Mesenchymal stem cell (in vitro differentiated cells and primary cell): ENCODE measurements at regions not wholly inside any gene's neighbourhood (a gene's known extent, or its start where the extent isn't known, plus 50 kb on each side); places are given as distances from the start of the nearest gene placed in this dataset.

ENCODE experiments used
- DNase-seq: peaks from one replicate; pipeline ENCODE4 v3.0.0-alpha.2; 2013
- H2AFZ ChIP-seq: one replicate; pipeline ENCODE4 v1.6.1; 2013; ENCODE audit warnings: low read depth, mild to moderate bottlenecking, control low read depth, inconsistent platforms, low read length, moderate library complexity
- H2AK5ac ChIP-seq: 2 replicates; pipeline ENCODE4 v1.6.1; 2013; ENCODE audit warnings: low read length, moderate library complexity, mild to moderate bottlenecking, inconsistent platforms; ENCODE audit not compliant: severe bottlenecking
- H2BK120ac ChIP-seq: one replicate; pipeline ENCODE4 v1.6.1; 2013; ENCODE audit warnings: low read depth, mild to moderate bottlenecking, inconsistent platforms, low read length, moderate library complexity
- H2BK12ac ChIP-seq, 2 experiments: one replicate each; pipeline ENCODE4 v1.6.1; 2013; ENCODE audit warnings: inconsistent platforms in 2 of 2, low read length in 2 of 2, mild to moderate bottlenecking in 2 of 2, moderate library complexity in 2 of 2, control low read depth in 1 of 2
- H2BK15ac ChIP-seq: one replicate; pipeline ENCODE4 v1.6.1; 2013; ENCODE audit warnings: mild to moderate bottlenecking, low read depth, inconsistent platforms; ENCODE audit not compliant: poor library complexity, severe bottlenecking
- H2BK5ac ChIP-seq: 2 replicates; pipeline ENCODE4 v1.6.1; 2013; ENCODE audit warnings: low read depth, mild to moderate bottlenecking, low read length, control low read depth, inconsistent platforms; ENCODE audit not compliant: poor library complexity, severe bottlenecking
- H3K14ac ChIP-seq, 2 experiments: one replicate each; pipeline ENCODE4 v1.6.1; 2013; ENCODE audit warnings: inconsistent platforms in 2 of 2, low read length in 2 of 2, control low read depth in 1 of 2, mild to moderate bottlenecking in 1 of 2, moderate library complexity in 1 of 2
- H3K18ac ChIP-seq, 2 experiments: one replicate each; pipeline ENCODE4 v1.6.1; 2013; ENCODE audit warnings: inconsistent platforms in 2 of 2, low read length in 2 of 2, control low read depth in 1 of 2, low read depth in 1 of 2, mild to moderate bottlenecking in 1 of 2
- H3K23ac ChIP-seq, 2 experiments: one replicate each; pipeline ENCODE4 v1.6.1; 2013; ENCODE audit warnings: inconsistent platforms in 2 of 2, low read length in 2 of 2, mild to moderate bottlenecking in 2 of 2, moderate library complexity in 2 of 2, control low read depth in 1 of 2
- H3K27ac ChIP-seq: 2 replicates; pipeline ENCODE4 v1.5.1; 2013; ENCODE audit warnings: mild to moderate bottlenecking, moderate library complexity, low read length, control low read depth, inconsistent platforms; ENCODE audit not compliant: poor library complexity, severe bottlenecking
- H3K27me3 ChIP-seq, 2 experiments: 2 replicates each; pipeline versions ENCODE4 v1.6.1 to v1.7.0; 2013; ENCODE audit warnings: low read length in 2 of 2, mild to moderate bottlenecking in 2 of 2, moderate library complexity in 2 of 2, control low read depth in 1 of 2, inconsistent platforms in 1 of 2; ENCODE audit not compliant: control insufficient read depth in 1 of 2, insufficient read depth in 1 of 2
- H3K36me3 ChIP-seq, 2 experiments: 2 replicates each; pipeline versions ENCODE4 v1.6.1 to v1.7.0; 2013; ENCODE audit warnings: low read length in 2 of 2, control low read depth in 1 of 2, inconsistent platforms in 1 of 2, low read depth in 1 of 2, mild to moderate bottlenecking in 1 of 2; ENCODE audit not compliant: insufficient read depth in 2 of 2, control insufficient read depth in 1 of 2
- H3K4ac ChIP-seq, 2 experiments: one replicate each; pipeline ENCODE4 v1.6.1; 2013; ENCODE audit warnings: inconsistent platforms in 2 of 2, low read length in 2 of 2, mild to moderate bottlenecking in 2 of 2, moderate library complexity in 2 of 2, control low read depth in 1 of 2, low read depth in 1 of 2
- H3K4me1 ChIP-seq: 2 replicates; pipeline ENCODE4 v1.6.1; 2013; ENCODE audit warnings: low read depth, low read length, control low read depth; ENCODE audit not compliant: control insufficient read depth, insufficient read depth
- H3K4me2 ChIP-seq: 2 replicates; pipeline ENCODE4 v1.6.1; 2013; ENCODE audit warnings: low read length, mild to moderate bottlenecking, inconsistent platforms; ENCODE audit not compliant: poor library complexity, severe bottlenecking
- H3K4me3 ChIP-seq, 2 experiments: 2 replicates each; pipeline versions ENCODE4 v1.5.1 to v1.7.0; 2013; ENCODE audit warnings: low read length in 2 of 2, mild to moderate bottlenecking in 2 of 2, control low read depth in 1 of 2, low read depth in 1 of 2; ENCODE audit not compliant: insufficient read depth in 1 of 2
- H3K79me1 ChIP-seq: replicated peaks from 2 replicates; pipeline ENCODE4 v1.6.1; 2013; ENCODE audit warnings: mild to moderate bottlenecking, control low read depth, low read length, inconsistent platforms; ENCODE audit not compliant: poor library complexity, severe bottlenecking
- H3K9ac ChIP-seq: 2 replicates; pipeline ENCODE4 v1.7.0; 2013; ENCODE audit warnings: mild to moderate bottlenecking, low read length, moderate library complexity
- H3K9me3 ChIP-seq: 2 replicates; pipeline ENCODE4 v1.7.0; 2013; ENCODE audit warnings: mild to moderate bottlenecking, low read length; ENCODE audit not compliant: control insufficient read depth
- H4K8ac ChIP-seq: one replicate; pipeline ENCODE4 v1.6.1; 2013; ENCODE audit warnings: inconsistent platforms, mild to moderate bottlenecking, low read length, moderate library complexity
- H4K91ac ChIP-seq: one replicate; pipeline ENCODE4 v1.6.1; 2013; ENCODE audit warnings: mild to moderate bottlenecking, low read length, inconsistent platforms
- WGBS: methylation state at CpG from one replicate; pipeline ENCODE4 v1.1.7; 2013; ENCODE audit warnings: mixed read lengths; 5-methylcytosine and 5-hydroxymethylcytosine counted together

DNA sequence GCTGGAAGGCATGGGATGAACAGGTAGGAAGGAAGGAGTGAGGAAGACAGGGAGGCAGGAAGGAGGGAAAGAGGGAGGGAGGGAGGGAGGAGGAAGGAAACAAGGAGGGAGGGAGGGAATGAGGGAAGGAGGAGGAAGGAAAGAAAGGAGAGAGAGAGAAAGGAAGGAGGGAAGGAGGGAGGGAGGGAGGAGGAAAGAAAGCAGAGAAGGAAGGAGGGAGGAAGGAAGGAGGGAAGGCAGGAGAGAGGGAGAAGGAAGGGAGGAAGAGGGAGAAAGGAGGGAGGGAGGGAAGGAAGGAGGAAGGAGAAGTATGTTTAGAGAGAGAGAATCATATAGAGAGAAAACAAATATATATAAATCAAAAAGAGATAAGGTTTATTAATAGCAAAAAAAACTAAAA lies 175.9 kb upstream of the FOXN3 start:
- H4K8ac ChIP-seq = no peak overlapping the region
- H3K4me3 ChIP-seq = no peak overlapping the region
- H3K36me3 ChIP-seq = peaks cover 0 to 5% of the 10 kb centered on the region in 2 experiments
- H3K18ac ChIP-seq = no peak overlapping the region
- H3K4ac ChIP-seq = no peak overlapping the region
- no peak for DNase-seq
- no peak overlapping the region for H3K23ac ChIP-seq
- H3K4me2 ChIP-seq = no peak overlapping the region
- H2BK15ac ChIP-seq = no peak overlapping the region
- no peak overlapping the region for H2AFZ ChIP-seq
- no peaks in the 10 kb centered on the region for H3K27me3 ChIP-seq
- H3K4me1 ChIP-seq = peaks cover 4% of the 10 kb centered on the region
- no peak overlapping the region for H2BK5ac ChIP-seq
- H3K9me3 ChIP-seq = peaks cover 52% of the 10 kb centered on the region
- no peak overlapping the region for H4K91ac ChIP-seq
- H2AK5ac ChIP-seq = no peak overlapping the region
- H3K27ac ChIP-seq = no peak overlapping the region
- H2BK12ac ChIP-seq = no peak overlapping the region
- H3K14ac ChIP-seq = no peak overlapping the region
- H3K9ac ChIP-seq = no peak overlapping the region
- peaks cover 23% of the 10 kb centered on the region for H3K79me1 ChIP-seq
- no peak overlapping the region for H2BK120ac ChIP-seq

DNA sequence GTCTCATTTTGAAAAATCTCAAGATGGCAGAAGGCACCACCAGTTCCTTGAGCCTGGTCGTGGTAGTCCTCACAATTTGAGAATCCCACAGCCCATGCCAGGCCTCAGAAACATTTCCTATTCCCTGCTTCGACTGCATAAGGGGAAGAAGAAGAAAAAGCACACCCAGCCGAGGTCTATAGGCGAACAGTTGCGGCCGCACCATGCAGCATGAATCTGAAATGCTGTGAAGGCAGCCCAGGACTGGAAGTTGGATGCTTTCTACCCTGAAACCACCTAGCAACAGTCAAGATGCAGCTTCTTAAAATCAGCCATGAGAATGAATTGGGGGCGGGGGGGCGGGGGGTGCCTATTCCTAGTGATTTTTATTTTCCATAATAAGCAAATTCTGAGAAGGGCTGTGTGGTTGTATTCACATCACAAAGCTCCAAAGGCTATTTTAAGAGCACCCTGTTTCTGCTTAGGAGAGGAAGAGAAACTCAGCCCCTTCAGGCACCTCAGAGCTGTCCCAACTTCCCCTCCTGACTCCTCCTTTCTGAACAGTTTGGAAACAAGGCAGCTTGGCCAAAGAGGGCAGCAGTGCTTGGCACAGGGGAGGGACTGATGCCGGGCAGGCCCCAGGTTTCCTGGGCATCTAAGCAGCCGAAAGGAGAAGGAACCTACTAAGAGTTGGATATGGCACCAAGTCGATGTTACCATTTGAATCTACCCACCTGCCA lies 172.5 kb upstream of the FOXN3 start:
- Histone ChIP-seq H3K18ac (no peak overlapping the region), H2AFZ (no peak overlapping the region), H2BK120ac (no peak overlapping the region), H3K36me3 (peaks cover 0 to 5% of the 10 kb centered on the region in 2 experiments), H3K23ac (no peak overlapping the region), H4K8ac (no peak overlapping the region), H3K14ac (no peak overlapping the region), H3K27ac (no peak overlapping the region), H3K27me3 (no peaks in the 10 kb centered on the region), H3K79me1 (peaks cover 35% of the 10 kb centered on the region), H4K91ac (no peak overlapping the region), H3K4me3 (no peak overlapping the region), H2BK5ac (no peak overlapping the region), H2BK15ac (no peak overlapping the region), H3K4me1 (peaks cover 4% of the 10 kb centered on the region), H2AK5ac (no peak overlapping the region), H3K4me2 (no peak overlapping the region), H3K4ac (no peak overlapping the region), H3K9me3 (peaks cover 33% of the 10 kb centered on the region), H3K9ac (no peak overlapping the region), H2BK12ac (no peak overlapping the region)
- 89% methylated on average over 9 of the region's 11 CpGs for WGBS
- DNase-seq = no peak

- no peak overlapping the region for H3K27ac ChIP-seq
- no peak overlapping the region for H2AFZ ChIP-seq
- no peak overlapping the region for H4K91ac ChIP-seq
- H3K9ac ChIP-seq = no peak overlapping the region
- no peak overlapping the region for H4K8ac ChIP-seq
- H3K4ac ChIP-seq = no peak overlapping the region
- no peak overlapping the region for H2BK5ac ChIP-seq
- H3K14ac ChIP-seq = no peak overlapping the region
- no CpG with 5 or more reads among the region's 1 CpG for WGBS
- no peaks in the 10 kb centered on the region for H3K27me3 ChIP-seq
- H3K18ac ChIP-seq = no peak overlapping the region
- peaks cover 4% of the 10 kb centered on the region for H3K4me1 ChIP-seq
- no peak overlapping the region for H3K23ac ChIP-seq
- H2BK12ac ChIP-seq = no peak overlapping the region
- H3K9me3 ChIP-seq = peaks cover 26% of the 10 kb centered on the region
- H3K79me1 ChIP-seq = peaks cover 37% of the 10 kb centered on the region
- no peak overlapping the region for H3K4me3 ChIP-seq
- H3K36me3 ChIP-seq = peaks cover 0 to 5% of the 10 kb centered on the region in 2 experiments
- no peak overlapping the region for H2BK15ac ChIP-seq
- no peak overlapping the region for H2BK120ac ChIP-seq
- no peak overlapping the region for H3K4me2 ChIP-seq
- H2AK5ac ChIP-seq = no peak overlapping the region
- DNase-seq = no peak
Observed at GRCh38 chr14:89588840-89589296, 171.8 kb upstream of the FOXN3 start.

DNA sequence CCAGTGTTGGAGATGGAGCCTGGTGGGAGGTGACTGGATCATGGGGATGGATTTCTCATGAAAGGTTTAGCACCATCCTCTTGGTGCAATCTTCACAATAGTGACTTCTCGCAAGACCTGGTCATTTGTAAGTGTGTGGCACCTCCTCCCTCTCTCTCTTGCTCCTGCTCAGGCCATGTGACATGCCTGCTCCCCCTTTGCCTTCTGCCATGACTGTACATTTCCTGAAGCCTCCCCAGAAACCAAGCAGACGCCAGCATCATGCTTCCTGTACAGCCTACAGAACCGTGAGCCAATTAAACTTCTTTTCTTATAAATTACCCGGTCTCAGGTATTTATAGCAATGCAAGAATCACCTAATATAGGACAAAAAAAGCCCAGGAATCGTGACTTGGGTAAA lies 171.0 kb upstream of the FOXN3 start:
- H4K8ac ChIP-seq = no peak overlapping the region
- peak overlapping the region; percentile 77 for H2AK5ac ChIP-seq
- no peak overlapping the region for H3K4me2 ChIP-seq
- H2BK15ac ChIP-seq = no peak overlapping the region
- no peak overlapping the region for H4K91ac ChIP-seq
- DNase-seq = no peak
- H2BK5ac ChIP-seq = no peak overlapping the region
- H3K27ac ChIP-seq = no peak overlapping the region
- H3K14ac ChIP-seq = no peak overlapping the region
- no peak overlapping the region for H3K23ac ChIP-seq
- H3K18ac ChIP-seq = no peak overlapping the region
- no peaks in the 10 kb centered on the region for H3K27me3 ChIP-seq
- H3K9ac ChIP-seq = no peak overlapping the region
- WGBS = 95% methylated on average over 4 of the region's 5 CpGs
- no peak overlapping the region for H2AFZ ChIP-seq
- peaks cover 4% of the 10 kb centered on the region for H3K4me1 ChIP-seq
- H2BK12ac ChIP-seq = no peak overlapping the region
- peaks cover 20% of the 10 kb centered on the region for H3K9me3 ChIP-seq
- H2BK120ac ChIP-seq = no peak overlapping the region
- peaks cover 36% of the 10 kb centered on the region for H3K79me1 ChIP-seq
- no peak overlapping the region for H3K4ac ChIP-seq
- H3K36me3 ChIP-seq = peaks cover 0 to 5% of the 10 kb centered on the region in 2 experiments
- H3K4me3 ChIP-seq = no peak overlapping the region
